IMR-90 (cell line): ENCODE measurements at regions not wholly inside any gene's neighbourhood (a gene's known extent, or its start where the extent isn't known, plus 50 kb on each side); places are given as distances from the start of the nearest gene placed in this dataset.

Experiments used
- ATAC-seq: fragments of 200-7000 bp; cut with Tn5 transposase; 2 replicates; pipeline ENCODE4 v1.9.1; 2020; ENCODE audit warnings: low read depth, mild to moderate bottlenecking, moderate library complexity
- BruUV-seq: library from RNA; stranded (reverse); fragments of 400-500 nt; replicated peaks from 2 replicates; lab custom pipeline; 2021; lab: Mats Ljungman, UMichigan
- CTCF ChIA-PET: fragments of 300-600 bp; formaldehyde crosslinking; extraction: SDS; loops from one replicate; lab custom pipeline; 2021; ENCODE audit warnings: antibody characterized with exemption; lab: Yijun Ruan, JAX
- POLR2A ChIA-PET: fragments of 300-600 bp; sonication (Branson Sonifier 250); formaldehyde crosslinking; loops from one replicate; lab custom pipeline; 2022; ENCODE audit warnings: antibody characterized with exemption; ENCODE audit not compliant: unreplicated experiment; lab: Charles Lee
- DNase-seq: peaks from one replicate; pipeline ENCODE4 v3.0.0; 2013
- H2AFZ ChIP-seq: replicated peaks from 2 replicates; pipeline ENCODE3; 2013; ENCODE audit warnings: low read length, mild to moderate bottlenecking; ENCODE audit not compliant: poor library complexity
- H2AK5ac ChIP-seq: 2 replicates; pipeline ENCODE4 v1.6.1; 2013; ENCODE audit warnings: low read depth, low read length, inconsistent platforms
- H2AK9ac ChIP-seq: replicated peaks from 2 replicates; pipeline ENCODE3; 2013; ENCODE audit warnings: mild to moderate bottlenecking, low read depth, low read length, moderate library complexity; ENCODE audit not compliant: poor library complexity
- H2BK120ac ChIP-seq: 2 replicates; pipeline ENCODE4 v1.6.1; 2013; ENCODE audit warnings: low read depth, low read length, inconsistent platforms
- H2BK15ac ChIP-seq: 3 replicates; pipeline ENCODE4 v1.6.1; 2013; ENCODE audit warnings: low read depth, low read length, inconsistent platforms
- H2BK20ac ChIP-seq: 2 replicates; pipeline ENCODE4 v1.6.1; 2013; ENCODE audit warnings: low read depth, mild to moderate bottlenecking, inconsistent platforms, low read length, moderate library complexity
- H2BK5ac ChIP-seq: 2 replicates; pipeline ENCODE4 v1.6.1; 2013; ENCODE audit warnings: mild to moderate bottlenecking, low read depth, low read length, inconsistent platforms; ENCODE audit not compliant: poor library complexity, severe bottlenecking
- H3K14ac ChIP-seq: replicated peaks from 2 replicates; pipeline ENCODE4 v1.6.1; 2013; ENCODE audit warnings: low read depth, low read length, inconsistent platforms
- H3K18ac ChIP-seq: 2 replicates; pipeline ENCODE4 v1.6.1; 2013; ENCODE audit warnings: low read depth, low read length, control low read depth
- H3K23ac ChIP-seq: 2 replicates; pipeline ENCODE4 v1.6.1; 2013; ENCODE audit warnings: low read depth, low read length, inconsistent platforms
- H3K27ac ChIP-seq: 2 replicates; pipeline ENCODE4 v1.5.1; 2013; ENCODE audit warnings: mild to moderate bottlenecking, control low read depth, low read length; ENCODE audit not compliant: insufficient read depth
- H3K27me3 ChIP-seq: 2 replicates; pipeline ENCODE4 v1.6.1; 2013; ENCODE audit warnings: low read length; ENCODE audit not compliant: control insufficient read depth, insufficient read depth
- H3K36me3 ChIP-seq: 2 replicates; pipeline ENCODE4 v1.6.1; 2013; ENCODE audit warnings: low read length, mixed read lengths; ENCODE audit not compliant: control insufficient read depth, insufficient read depth
- H3K4ac ChIP-seq: 2 replicates; pipeline ENCODE4 v1.6.1; 2013; ENCODE audit warnings: low read depth, low read length, inconsistent platforms
- H3K4me1 ChIP-seq: 2 replicates; pipeline ENCODE4 v1.6.1; 2013; ENCODE audit warnings: low read length, mixed read lengths; ENCODE audit not compliant: control insufficient read depth, insufficient read depth
- H3K4me2 ChIP-seq: 2 replicates; pipeline ENCODE4 v1.6.1; 2013; ENCODE audit warnings: low read depth, mild to moderate bottlenecking, control low read depth, low read length, moderate library complexity
- H3K4me3 ChIP-seq: 2 replicates; pipeline ENCODE4 v1.5.1; 2013; ENCODE audit warnings: low read depth, mild to moderate bottlenecking, control low read depth, low read length, moderate library complexity; ENCODE audit not compliant: insufficient read depth
- H3K56ac ChIP-seq: 2 replicates; pipeline ENCODE4 v1.6.1; 2013; ENCODE audit warnings: low read length, inconsistent platforms; ENCODE audit not compliant: insufficient read depth; ENCODE audit errors: extremely low read depth
- H3K79me1 ChIP-seq, 2 experiments: 2 replicates each; pipeline ENCODE4 v1.6.1; 2013; ENCODE audit warnings: low read length in 2 of 2, inconsistent platforms in 1 of 2, low read depth in 1 of 2
- H3K9ac ChIP-seq: 2 replicates; pipeline ENCODE4 v1.6.1; 2013; ENCODE audit warnings: low read depth, low read length, control low read depth
- H3K9me1 ChIP-seq: 2 replicates; pipeline ENCODE4 v1.6.1; 2013; ENCODE audit warnings: low read length, inconsistent platforms; ENCODE audit not compliant: insufficient read depth
- H3K9me3 ChIP-seq: 2 replicates; pipeline ENCODE4 v1.6.1; 2013; ENCODE audit warnings: low read length; ENCODE audit not compliant: control insufficient read depth, insufficient read depth
- H4K20me1 ChIP-seq: 2 replicates; pipeline ENCODE4 v1.6.1; 2013; ENCODE audit warnings: low read length, inconsistent platforms; ENCODE audit not compliant: insufficient read depth
- H4K5ac ChIP-seq: 2 replicates; pipeline ENCODE4 v1.6.1; 2013; ENCODE audit warnings: mild to moderate bottlenecking, low read depth, low read length, control low read depth
- H4K8ac ChIP-seq, 2 experiments: 2 replicates each; pipeline ENCODE4 v1.6.1; 2013; ENCODE audit warnings: low read depth in 2 of 2, low read length in 2 of 2, control low read depth in 1 of 2, inconsistent platforms in 1 of 2
- H4K91ac ChIP-seq: 2 replicates; pipeline ENCODE4 v1.6.1; 2013; ENCODE audit warnings: low read depth, low read length, inconsistent platforms; ENCODE audit not compliant: insufficient read depth
- BHLHE40 ChIP-seq: fragments of 150-350 bp; IDR thresholded peaks from 2 replicates; pipeline ENCODE4 v1.6.1; 2016; ENCODE audit warnings: mild to moderate bottlenecking, low read depth, low read length
- CEBPB ChIP-seq: IDR thresholded peaks from 2 replicates; pipeline ENCODE4 v1.6.1; 2012; ENCODE audit warnings: low read depth, low read length, improper control_type of control experiment
- CHD1 ChIP-seq: IDR thresholded peaks from 2 replicates; pipeline ENCODE4 v1.6.1; 2012; ENCODE audit warnings: low read depth, low read length, improper control_type of control experiment
- CTCF ChIP-seq: conservative IDR thresholded peaks from 2 replicates; pipeline ENCODE4 v1.5.1; 2012; ENCODE audit warnings: mild to moderate bottlenecking, low read depth, low read length, improper control_type of control experiment
- ELK1 ChIP-seq: fragments of 150-350 bp; IDR thresholded peaks from 2 replicates; pipeline ENCODE4 v1.6.1; 2016; ENCODE audit warnings: low read depth, mild to moderate bottlenecking, low read length, moderate library complexity, borderline replicate concordance
- FOS ChIP-seq: fragments of 150-350 bp; IDR thresholded peaks from 2 replicates; pipeline ENCODE4 v1.6.1; 2016; ENCODE audit warnings: low read depth, low read length
- MAFK ChIP-seq: IDR thresholded peaks from 2 replicates; pipeline ENCODE4 v1.6.1; 2012; ENCODE audit warnings: low read depth, low read length, improper control_type of control experiment
- MAZ ChIP-seq: IDR thresholded peaks from 2 replicates; pipeline ENCODE4 v1.6.1; 2012; ENCODE audit warnings: low read depth, mild to moderate bottlenecking, low read length, improper control_type of control experiment, moderate library complexity, borderline replicate concordance
- MXI1 ChIP-seq: IDR thresholded peaks from 2 replicates; pipeline ENCODE4 v1.6.1; 2012; ENCODE audit warnings: low read depth, mild to moderate bottlenecking, low read length, moderate library complexity, borderline replicate concordance
- NFE2L2 ChIP-seq: fragments of 150-350 bp; IDR thresholded peaks from 2 replicates; pipeline ENCODE4 v1.6.1; 2016; ENCODE audit warnings: low read depth, mild to moderate bottlenecking, low read length
- POLR2A ChIP-seq: IDR thresholded peaks from 2 replicates; pipeline ENCODE4 v1.6.1; 2012; ENCODE audit warnings: mild to moderate bottlenecking, low read depth, low read length
- RAD21 ChIP-seq: IDR thresholded peaks from 2 replicates; pipeline ENCODE4 v1.6.1; 2012; ENCODE audit warnings: low read length, improper control_type of control experiment
- RCOR1 ChIP-seq: IDR thresholded peaks from 2 replicates; pipeline ENCODE4 v1.6.1; 2012; ENCODE audit warnings: mild to moderate bottlenecking, low read length, improper control_type of control experiment; ENCODE audit not compliant: insufficient replicate concordance
- RFX5 ChIP-seq: IDR thresholded peaks from 2 replicates; pipeline ENCODE4 v1.8.0; 2012; ENCODE audit warnings: low read depth, mild to moderate bottlenecking, low read length, moderate library complexity
- SMC3 ChIP-seq: fragments of 150-350 bp; IDR thresholded peaks from 2 replicates; pipeline ENCODE4 v1.6.1; 2016; ENCODE audit warnings: low read depth, mild to moderate bottlenecking, antibody characterized with exemption, low read length, moderate library complexity
- USF2 ChIP-seq: fragments of 150-350 bp; IDR thresholded peaks from 2 replicates; pipeline ENCODE4 v1.6.1; 2017; ENCODE audit warnings: mild to moderate bottlenecking, antibody characterized with exemption, low read length, low read depth
- WGBS, 2 experiments: methylation state at CpG; one replicate each; pipeline versions ENCODE4 v1.1.5 to v1.1.7; 2013; ENCODE audit warnings: missing lambda C conversion rate in 2 of 2; ENCODE audit not compliant: insufficient read length in 1 of 2; ENCODE audit errors: extremely low coverage in 2 of 2; 5-methylcytosine and 5-hydroxymethylcytosine counted together
- dilution Hi-C: fragments of 300-500 bp; cut with HindIII; formaldehyde crosslinking; loops from one replicate; pipeline ENCODE4 v1.14.3; 2018; ENCODE audit warnings: low sequenced_read_pairs; ENCODE audit not compliant: unreplicated experiment
- in situ Hi-C: fragments of 300-500 bp; cut with MboI; formaldehyde crosslinking; loops from 3 replicates; pipeline ENCODE4 v1.14.3; 2019; ENCODE audit warnings: low sequenced_read_pairs, inconsistent platforms, mixed read lengths
- intact Hi-C: fragments of 100-400 bp; cut with micrococcal nuclease; formaldehyde crosslinking; loops from 2 replicates; pipeline ENCODE4 v1.10.0; 2022

GRCh38 chr1:229862017-229862774 lies 204.8 kb upstream of the GALNT2 start:
- Histone ChIP-seq H3K36me3 (no peaks in the 10 kb centered on the region), H3K9ac (no peak overlapping the region), H2BK15ac (no peak overlapping the region), H3K56ac (no peak overlapping the region), H3K4me2 (no peak overlapping the region), H2BK20ac (no peak overlapping the region), H3K4me1 (no peaks in the 10 kb centered on the region), H4K20me1 (no peaks in the 10 kb centered on the region), H2AK9ac (no peak overlapping the region), H4K91ac (no peak overlapping the region), H4K8ac (no peak overlapping the region), H3K4ac (no peak overlapping the region), H3K9me1 (no peaks in the 10 kb centered on the region), H3K79me1 (no peaks in the 10 kb centered on the region), H2BK5ac (no peak overlapping the region), H3K14ac (no peak overlapping the region), H3K9me3 (no peaks in the 10 kb centered on the region), H3K27me3 (no peaks in the 10 kb centered on the region; the same call in 1 of the 2 replicates), H2AK5ac (no peak overlapping the region), H2BK120ac (no peak overlapping the region), H2AFZ (no peak overlapping the region), H4K5ac (no peak overlapping the region), H3K27ac (no peak overlapping the region), H3K18ac (no peak overlapping the region), H3K23ac (no peak overlapping the region), H3K4me3 (no peak overlapping the region)
- TF ChIP-seq USF2 (no peak), FOS (no peak), RCOR1 (no peak), MAZ (no peak), CTCF (no peak), BHLHE40 (no peak), POLR2A (no peak), CHD1 (no peak), CEBPB (no peak), RAD21 (no peak), RFX5 (no peak), NFE2L2 (no peak), ELK1 (no peak), MAFK (no peak), MXI1 (no peak), SMC3 (no peak)
- in situ Hi-C loops (no loop called here), intact Hi-C loops (no loop called here), dilution Hi-C loops (no loop called here)
- CTCF ChIA-PET = interaction anchor here (0.7 kb wide), 2 partner anchors 10 to 205 kb away, joined by 3 to 4 read pairs; partner anchors contain the start of gene GALNT2
- BruUV-seq = no TSS peak
- POLR2A ChIA-PET = no interaction called here
- DNase-seq (no peak), ATAC-seq (peak; percentile 59)
- WGBS, 2 experiments = 5% methylated on average over 4 of the region's 15 CpGs; no CpG with 5 or more reads in 1 of the 2 experiments
